ENCODE measurements at regions not wholly inside any gene's neighbourhood (a gene's known extent, or its start where the extent isn't known, plus 50 kb on each side); places are given as distances from the start of the nearest gene placed in this dataset.

DNA sequence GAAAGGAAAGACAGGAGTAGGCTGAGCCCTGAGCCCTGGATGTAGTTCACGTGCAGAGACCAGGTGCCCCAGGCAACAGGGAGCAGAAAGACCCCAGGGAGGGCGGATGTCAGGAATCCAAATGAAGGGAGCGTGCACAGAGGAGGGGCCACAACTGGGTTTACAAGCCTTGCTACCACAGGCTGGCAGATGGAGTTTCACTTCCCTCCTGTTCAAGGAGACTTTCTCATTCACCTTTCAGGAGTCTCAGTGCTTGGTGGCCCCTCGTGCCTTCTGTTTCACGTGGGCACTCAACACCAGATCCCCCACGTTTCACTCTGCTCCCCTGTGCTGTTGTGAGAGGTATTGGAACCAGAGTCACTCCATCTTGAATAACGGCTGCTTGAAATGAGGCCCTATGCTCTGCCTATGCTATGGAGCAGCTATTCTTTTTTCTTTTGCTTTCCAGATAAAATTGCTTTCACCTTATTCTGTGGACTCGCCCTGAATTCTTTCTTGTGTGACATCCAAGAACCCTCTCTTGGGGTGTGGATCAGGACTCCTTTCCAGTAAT is 601.4 kb upstream of the IGFBP3 start:
- Histone ChIP-seq H3K27me3 (ENCODE audit: control insufficient read depth, insufficient read depth, low read length) (no peaks in the 10 kb centered on the region), H3K36me3 (ENCODE audit: control insufficient read depth, insufficient read depth, low read length) (no peaks in the 10 kb centered on the region), H3K4me3 (ENCODE audit: low read depth, low read length) (no peak overlapping the region)
- TF ChIP-seq, protein P1, sequence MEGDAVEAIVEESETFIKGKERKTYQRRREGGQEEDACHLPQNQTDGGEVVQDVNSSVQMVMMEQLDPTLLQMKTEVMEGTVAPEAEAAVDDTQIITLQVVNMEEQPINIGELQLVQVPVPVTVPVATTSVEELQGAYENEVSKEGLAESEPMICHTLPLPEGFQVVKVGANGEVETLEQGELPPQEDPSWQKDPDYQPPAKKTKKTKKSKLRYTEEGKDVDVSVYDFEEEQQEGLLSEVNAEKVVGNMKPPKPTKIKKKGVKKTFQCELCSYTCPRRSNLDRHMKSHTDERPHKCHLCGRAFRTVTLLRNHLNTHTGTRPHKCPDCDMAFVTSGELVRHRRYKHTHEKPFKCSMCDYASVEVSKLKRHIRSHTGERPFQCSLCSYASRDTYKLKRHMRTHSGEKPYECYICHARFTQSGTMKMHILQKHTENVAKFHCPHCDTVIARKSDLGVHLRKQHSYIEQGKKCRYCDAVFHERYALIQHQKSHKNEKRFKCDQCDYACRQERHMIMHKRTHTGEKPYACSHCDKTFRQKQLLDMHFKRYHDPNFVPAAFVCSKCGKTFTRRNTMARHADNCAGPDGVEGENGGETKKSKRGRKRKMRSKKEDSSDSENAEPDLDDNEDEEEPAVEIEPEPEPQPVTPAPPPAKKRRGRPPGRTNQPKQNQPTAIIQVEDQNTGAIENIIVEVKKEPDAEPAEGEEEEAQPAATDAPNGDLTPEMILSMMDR (IDR thresholded peaks at IDR 0.05; ENCODE audit: insufficient read depth, low read depth, low read length) = no peak
- no peak for DNase-seq (ENCODE audit: low read depth)
- CTCF ChIA-PET = no interaction called here
- POLR2A ChIA-PET = no interaction called here

DNA sequence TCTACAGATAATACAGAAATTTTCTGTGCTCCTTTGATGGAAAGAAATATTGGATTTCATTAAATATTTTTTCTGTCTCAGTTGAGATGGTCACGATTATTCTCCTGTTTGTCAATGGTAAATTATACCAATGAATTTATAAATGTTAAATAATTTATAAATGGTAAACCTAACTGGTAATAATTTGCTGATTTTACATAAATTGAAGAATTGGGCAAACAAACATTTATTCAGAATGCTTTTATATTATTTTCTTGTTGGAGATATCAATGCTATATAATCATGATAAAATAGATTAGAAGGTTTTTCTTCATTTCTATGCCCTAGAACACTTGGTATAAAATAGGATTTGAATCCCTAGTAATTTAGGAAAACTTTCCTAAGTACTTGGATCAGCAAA is 597.6 kb upstream of the IGFBP3 start:
- TF ChIP-seq, protein P1 (IDR thresholded peaks at IDR 0.05; ENCODE audit: insufficient read depth, low read depth, low read length) = no peak
- no peaks in the 10 kb centered on the region for H3K36me3 ChIP-seq (ENCODE audit: control insufficient read depth, insufficient read depth, low read length)
- H3K27me3 ChIP-seq (ENCODE audit: control insufficient read depth, insufficient read depth, low read length) = no peaks in the 10 kb centered on the region
- ChIA-PET POLR2A (no interaction called here), CTCF (no interaction called here)
- no peak for DNase-seq (ENCODE audit: low read depth)
- no peak overlapping the region for H3K4me3 ChIP-seq (ENCODE audit: low read depth, low read length)

- TF ChIP-seq, protein P1 (IDR thresholded peaks at IDR 0.05; ENCODE audit: insufficient read depth, low read depth, low read length) = no peak
- ChIA-PET POLR2A (no interaction called here), CTCF (interaction anchor here (1.0 kb wide), 1 partner anchor 30 kb away, joined by 3 read pairs; no protein-coding TSS in a partner anchor)
- no peak for DNase-seq (ENCODE audit: low read depth)
- no peaks in the 10 kb centered on the region for H3K27me3 ChIP-seq (ENCODE audit: control insufficient read depth, insufficient read depth, low read length)
- no peaks in the 10 kb centered on the region for H3K36me3 ChIP-seq (ENCODE audit: control insufficient read depth, insufficient read depth, low read length)
- no peak overlapping the region for H3K4me3 ChIP-seq (ENCODE audit: low read depth, low read length)
Measured at GRCh38 chr7:46515844-46516590, 594.9 kb upstream of the IGFBP3 start.

- ChIA-PET CTCF (interaction anchor here (1.3 to 1.6 kb wide), 2 partner anchors 8 to 14 kb away, joined by 3 to 4 read pairs; no protein-coding TSS in a partner anchor), POLR2A (no interaction called here)
- Histone ChIP-seq H3K36me3 (ENCODE audit: control insufficient read depth, insufficient read depth, low read length) (no peaks in the 10 kb centered on the region), H3K4me3 (ENCODE audit: low read depth, low read length) (no peak overlapping the region), H3K27me3 (ENCODE audit: control insufficient read depth, insufficient read depth, low read length) (no peaks in the 10 kb centered on the region)
- TF ChIP-seq, protein P1 (IDR thresholded peaks at IDR 0.05; ENCODE audit: insufficient read depth, low read depth, low read length) = no peak
- DNase-seq (ENCODE audit: low read depth) = no peak
Measured at GRCh38 chr7:46513447-46513848, 592.4 kb upstream of the IGFBP3 start.

GRCh38 chr7:46512891-46513413 is 591.9 kb upstream of the IGFBP3 start:
- POLR2A ChIA-PET = no interaction called here
- no peak overlapping the region for H3K4me3 ChIP-seq (ENCODE audit: low read depth, low read length)
- TF ChIP-seq, protein P1 (IDR thresholded peaks at IDR 0.05; ENCODE audit: insufficient read depth, low read depth, low read length) = no peak
- H3K27me3 ChIP-seq (ENCODE audit: control insufficient read depth, insufficient read depth, low read length) = no peaks in the 10 kb centered on the region
- no peak for DNase-seq (ENCODE audit: low read depth)
- CTCF ChIA-PET = interaction anchor here (0.7 to 1.6 kb wide), 2 partner anchors 14 to 69 kb away, joined by 3 to 4 read pairs; no protein-coding TSS in a partner anchor
- no peaks in the 10 kb centered on the region for H3K36me3 ChIP-seq (ENCODE audit: control insufficient read depth, insufficient read depth, low read length)
